Tibial nerve (tissue), 4 donors: ENCODE measurements at regions not wholly inside any gene's neighbourhood (a gene's known extent, or its start where the extent isn't known, plus 50 kb on each side); places are given as distances from the start of the nearest gene placed in this dataset.

Experiments
- CTCF ChIP-seq, 5 experiments: fragments of 200-600 bp in 3 of 5; fragments of 450-650 bp in 2 of 5; sonication (generic) in 3 of 5; IDR thresholded peaks; one replicate each; pipeline ENCODE4 v1.5.1; 2016 to 2019; ENCODE audit warnings: antibody characterized with exemption in 5 of 5, mild to moderate bottlenecking in 3 of 5, moderate library complexity in 2 of 5
- EP300 ChIP-seq, 2 donors: sonication (generic); formaldehyde crosslinking; IDR thresholded peaks; one replicate each; pipeline ENCODE4 v1.6.1; 2017; ENCODE audit warnings: antibody characterized with exemption in 2 of 2, mild to moderate bottlenecking in 1 of 2
- POLR2A ChIP-seq, 2 donors: fragments of 450-650 bp; IDR thresholded peaks; one replicate each; pipeline ENCODE4 v1.6.1; 2017; ENCODE audit warnings: antibody characterized with exemption in 2 of 2, mild to moderate bottlenecking in 2 of 2, moderate library complexity in 2 of 2

- TF ChIP-seq CTCF (IDR thresholded peaks at IDR 0.05) (no peak), POLR2A (IDR thresholded peaks at IDR 0.05) (no peak), EP300 (IDR thresholded peaks at IDR 0.05) (no peak)
These were observed 1097.2 kb downstream of the TDRD15 start for GRCh38 chr2:22221006-22221405.
